OCI-LY1 (cell line): ENCODE measurements at regions not wholly inside any gene's neighbourhood (a gene's known extent, or its start where the extent isn't known, plus 50 kb on each side); places are given as distances from the start of the nearest gene placed in this dataset.

Experiments used
- H2AFZ ChIP-seq: fragments of 200-600 bp; sonication (generic), shearing (Covaris generic); 2 replicates; pipeline ENCODE4 v1.6.0; 2014; ENCODE audit warnings: antibody characterized with exemption, mild to moderate bottlenecking, low read length
- H3F3A ChIP-seq: fragments of 200-600 bp; sonication (generic), shearing (Covaris generic); 2 replicates; pipeline ENCODE4 v1.6.0; 2014; ENCODE audit warnings: mild to moderate bottlenecking, antibody characterized with exemption, low read length, moderate library complexity; ENCODE audit not compliant: insufficient read depth
- H3K27ac ChIP-seq: fragments of 200-600 bp; sonication (generic); 2 replicates; pipeline ENCODE4 v1.5.1; 2014; ENCODE audit warnings: low read length, mixed run types, mild to moderate bottlenecking, low read depth; ENCODE audit not compliant: poor library complexity, severe bottlenecking
- H3K27me3 ChIP-seq: fragments of 200-600 bp; sonication (generic); 2 replicates; pipeline ENCODE4 v1.6.0; 2014; ENCODE audit warnings: antibody characterized with exemption, mild to moderate bottlenecking, low read length, moderate library complexity; ENCODE audit not compliant: insufficient read depth
- H3K36me3 ChIP-seq: fragments of 200-600 bp; sonication (generic); 2 replicates; pipeline ENCODE4 v1.6.1; 2014; ENCODE audit warnings: mild to moderate bottlenecking, antibody characterized with exemption, low read length, moderate library complexity, mixed read lengths; ENCODE audit not compliant: insufficient read depth
- H3K4me1 ChIP-seq: fragments of 200-600 bp; sonication (generic); 2 replicates; pipeline ENCODE4 v1.5.1; 2014; ENCODE audit warnings: mild to moderate bottlenecking, low read length, moderate library complexity; ENCODE audit not compliant: insufficient read depth, severe bottlenecking
- H3K4me2 ChIP-seq: fragments of 200-600 bp; sonication (generic), shearing (Covaris generic); 2 replicates; pipeline ENCODE4 v1.6.1; 2014; ENCODE audit warnings: low read length
- H3K4me3 ChIP-seq: fragments of 200-600 bp; sonication (generic); 2 replicates; pipeline ENCODE4 v1.5.1; 2014; ENCODE audit warnings: low read length, low read depth, mild to moderate bottlenecking, mixed read lengths; ENCODE audit not compliant: poor library complexity, severe bottlenecking
- H3K79me2 ChIP-seq: fragments of 200-600 bp; shearing (Covaris generic); 2 replicates; pipeline ENCODE4 v1.6.1; 2016; ENCODE audit warnings: mixed run types, low read length, mixed read lengths; ENCODE audit not compliant: insufficient read depth
- H3K9ac ChIP-seq: fragments of 200-600 bp; sonication (generic), shearing (Covaris generic); 2 replicates; pipeline ENCODE4 v1.6.1; 2014; ENCODE audit warnings: mild to moderate bottlenecking, low read length, mixed read lengths
- H3K9me2 ChIP-seq: fragments of 200-600 bp; sonication (generic), shearing (Covaris generic); 2 replicates; pipeline ENCODE4 v1.6.1; 2014; ENCODE audit warnings: low read depth, mild to moderate bottlenecking, low read length, mixed read lengths
- H3K9me3 ChIP-seq: fragments of 200-600 bp; shearing (Covaris generic); 2 replicates; pipeline ENCODE4 v1.6.1; 2014; ENCODE audit warnings: low read length, mixed read lengths
- H4K20me1 ChIP-seq: fragments of 200-600 bp; sonication (generic), shearing (Covaris generic); 2 replicates; pipeline ENCODE4 v1.6.0; 2016; ENCODE audit warnings: mild to moderate bottlenecking, low read length; ENCODE audit not compliant: insufficient read depth
- EZH2 ChIP-seq: fragments of 200-600 bp; sonication (generic), shearing (Covaris generic); IDR thresholded peaks from 2 replicates; pipeline ENCODE4 v1.8.0; 2017; ENCODE audit warnings: borderline replicate concordance, mixed run types, mild to moderate bottlenecking, antibody characterized with exemption, low read length, moderate library complexity, mixed read lengths
- TF ChIP-seq, protein P1 (sequence below): fragments of 200-600 bp; sonication (generic), shearing (Covaris generic); IDR thresholded peaks from 2 replicates; pipeline ENCODE4 v1.5.1; 2017; ENCODE audit warnings: mild to moderate bottlenecking, antibody characterized with exemption, low read length, moderate library complexity, mixed read lengths

DNA sequence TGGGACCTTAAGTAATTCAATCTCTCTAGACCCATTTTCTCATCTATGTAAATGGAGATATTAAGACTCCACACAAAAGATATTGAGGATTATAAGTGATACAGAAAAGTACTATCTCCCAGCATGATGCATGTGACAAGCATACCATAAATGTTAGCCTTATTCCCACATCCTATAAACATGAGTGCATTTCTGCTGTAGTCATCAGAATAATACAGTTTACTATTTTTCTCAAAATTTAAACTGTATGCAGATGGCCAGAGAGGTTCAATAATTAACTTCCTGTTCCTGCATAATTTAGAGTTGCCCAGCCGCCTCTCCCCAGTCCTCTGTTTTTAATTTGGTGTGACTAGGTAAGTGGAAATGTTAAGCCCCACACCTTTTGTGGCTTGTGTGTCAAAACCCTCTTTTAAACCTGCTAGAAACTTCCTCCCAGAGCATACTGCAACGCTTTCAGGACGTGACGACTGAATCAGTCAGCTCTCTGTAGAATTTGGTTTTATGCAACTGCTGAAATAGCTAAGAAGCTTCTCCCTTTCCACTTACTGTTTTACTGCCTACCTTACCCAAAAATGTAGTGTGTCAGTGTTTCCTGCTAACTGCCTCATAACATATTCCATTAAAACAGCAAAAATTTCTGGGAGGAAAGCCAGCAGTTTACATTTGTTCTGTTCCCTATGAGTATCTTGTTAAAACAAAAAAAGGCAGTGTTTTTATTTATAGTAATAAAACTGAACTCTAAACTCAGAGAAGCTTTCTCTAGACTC, 1037.9 kb downstream of the EPHA3 start:
- H3K9ac ChIP-seq, result no peak overlapping the region
- TF ChIP-seq, protein P1, sequence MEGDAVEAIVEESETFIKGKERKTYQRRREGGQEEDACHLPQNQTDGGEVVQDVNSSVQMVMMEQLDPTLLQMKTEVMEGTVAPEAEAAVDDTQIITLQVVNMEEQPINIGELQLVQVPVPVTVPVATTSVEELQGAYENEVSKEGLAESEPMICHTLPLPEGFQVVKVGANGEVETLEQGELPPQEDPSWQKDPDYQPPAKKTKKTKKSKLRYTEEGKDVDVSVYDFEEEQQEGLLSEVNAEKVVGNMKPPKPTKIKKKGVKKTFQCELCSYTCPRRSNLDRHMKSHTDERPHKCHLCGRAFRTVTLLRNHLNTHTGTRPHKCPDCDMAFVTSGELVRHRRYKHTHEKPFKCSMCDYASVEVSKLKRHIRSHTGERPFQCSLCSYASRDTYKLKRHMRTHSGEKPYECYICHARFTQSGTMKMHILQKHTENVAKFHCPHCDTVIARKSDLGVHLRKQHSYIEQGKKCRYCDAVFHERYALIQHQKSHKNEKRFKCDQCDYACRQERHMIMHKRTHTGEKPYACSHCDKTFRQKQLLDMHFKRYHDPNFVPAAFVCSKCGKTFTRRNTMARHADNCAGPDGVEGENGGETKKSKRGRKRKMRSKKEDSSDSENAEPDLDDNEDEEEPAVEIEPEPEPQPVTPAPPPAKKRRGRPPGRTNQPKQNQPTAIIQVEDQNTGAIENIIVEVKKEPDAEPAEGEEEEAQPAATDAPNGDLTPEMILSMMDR, result no peak
- no peak for TF ChIP-seq EZH2
- H3K4me3 ChIP-seq, result no peak overlapping the region
- no peaks in the 10 kb centered on the region for H3K36me3 ChIP-seq
- no peaks in the 10 kb centered on the region for H3F3A ChIP-seq
- H3K27me3 ChIP-seq, result no peaks in the 10 kb centered on the region
- no peaks in the 10 kb centered on the region for H3K9me3 ChIP-seq
- H3K4me2 ChIP-seq, result no peak overlapping the region
- H2AFZ ChIP-seq, result no peak overlapping the region
- H3K4me1 ChIP-seq, result no peaks in the 10 kb centered on the region
- no peaks in the 10 kb centered on the region for H3K9me2 ChIP-seq
- no peaks in the 10 kb centered on the region for H3K79me2 ChIP-seq
- no peak overlapping the region for H3K27ac ChIP-seq
- H4K20me1 ChIP-seq, result no peaks in the 10 kb centered on the region

DNA sequence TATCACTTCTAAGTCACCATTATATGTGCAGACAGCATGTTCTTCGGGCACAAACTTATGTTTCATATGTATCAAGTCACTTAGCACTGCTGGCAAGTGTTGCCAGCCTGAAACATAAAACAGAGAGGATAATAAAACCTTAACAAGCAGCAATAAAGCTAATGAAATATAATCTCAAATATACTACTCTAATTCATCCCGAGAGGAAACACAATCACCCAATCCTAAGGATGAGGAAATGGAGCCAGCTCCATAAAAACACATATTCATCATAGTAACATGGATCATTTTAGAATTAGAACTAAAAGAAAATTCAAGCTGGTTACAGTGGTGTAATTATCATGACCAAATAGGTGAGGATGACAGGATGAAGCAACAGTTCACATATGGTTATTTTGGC, 1072.7 kb downstream of the EPHA3 start:
- Histone ChIP-seq H3K9ac (no peak overlapping the region), H3F3A (no peaks in the 10 kb centered on the region), H3K36me3 (no peaks in the 10 kb centered on the region), H3K27me3 (no peaks in the 10 kb centered on the region), H3K4me3 (no peak overlapping the region), H3K27ac (no peak overlapping the region), H2AFZ (no peak overlapping the region), H3K9me2 (no peaks in the 10 kb centered on the region), H3K4me2 (no peak overlapping the region), H3K9me3 (no peaks in the 10 kb centered on the region), H3K4me1 (no peaks in the 10 kb centered on the region), H4K20me1 (no peaks in the 10 kb centered on the region), H3K79me2 (no peaks in the 10 kb centered on the region)
- TF ChIP-seq, protein P1, result no peak

GRCh38 chr3:90180543-90180942, 1073.1 kb downstream of the EPHA3 start:
- Histone ChIP-seq H3K9me2 (no peaks in the 10 kb centered on the region), H3K27me3 (no peaks in the 10 kb centered on the region), H3K36me3 (no peaks in the 10 kb centered on the region), H3K9me3 (no peaks in the 10 kb centered on the region), H2AFZ (no peak overlapping the region), H3K4me3 (no peak overlapping the region), H3K4me2 (no peak overlapping the region), H3K27ac (no peak overlapping the region), H3K4me1 (no peaks in the 10 kb centered on the region), H4K20me1 (no peaks in the 10 kb centered on the region), H3K9ac (no peak overlapping the region), H3K79me2 (no peaks in the 10 kb centered on the region), H3F3A (no peaks in the 10 kb centered on the region)
- TF ChIP-seq EZH2, result no peak
- TF ChIP-seq, protein P1, result no peak
